HG03457 (cell line): ENCODE measurements at regions not wholly inside any gene's neighbourhood (a gene's known extent, or its start where the extent isn't known, plus 50 kb on each side); places are given as distances from the start of the nearest gene placed in this dataset.

ENCODE experiments used
- ATAC-seq: cut with Tn5 transposase; IDR thresholded peaks from one replicate; pipeline ENCODE4 v1.9.1; 2021; ENCODE audit warnings: moderate number of reproducible peaks; ENCODE audit not compliant: unreplicated experiment

DNA sequence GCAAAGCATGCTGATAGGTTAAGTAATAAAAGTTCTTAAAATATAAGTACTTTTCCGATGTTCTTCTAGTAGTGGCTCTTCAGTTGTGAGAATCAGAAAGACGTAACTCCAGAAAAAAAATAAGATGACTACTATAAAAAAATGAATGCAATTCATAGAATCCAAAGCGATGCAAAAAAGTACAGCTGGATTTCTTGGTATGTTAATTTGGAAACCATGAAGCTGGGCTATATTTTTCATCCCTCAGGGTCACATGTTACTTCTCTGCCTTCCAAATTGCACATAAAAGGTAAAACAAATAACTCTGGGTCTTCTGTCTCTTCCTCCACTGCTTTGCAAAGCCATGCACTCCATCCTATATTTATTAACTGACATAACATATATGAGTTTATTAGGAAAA is 843.9 kb upstream of the DPPA4 start:
- ATAC-seq, result no peak

DNA sequence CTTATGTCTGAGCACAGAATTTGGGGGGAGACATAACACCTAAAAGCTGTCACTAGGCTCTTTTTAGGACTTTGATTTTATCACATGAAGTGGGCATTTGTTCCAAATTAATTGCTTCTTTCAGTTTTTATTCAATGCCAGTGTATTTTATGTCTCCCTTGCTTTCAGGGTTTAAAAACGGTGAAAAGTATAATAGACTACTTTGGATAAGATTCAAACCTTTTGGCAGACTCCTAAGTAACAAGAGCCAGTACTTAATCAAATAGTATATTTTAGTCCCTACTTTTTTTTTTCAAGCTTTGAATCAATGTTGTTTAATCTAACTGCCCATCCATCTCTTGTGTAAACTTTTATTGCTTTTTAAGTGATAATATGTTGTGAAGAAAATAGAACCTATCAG is 847.2 kb upstream of the DPPA4 start:
- no peak for ATAC-seq

DNA sequence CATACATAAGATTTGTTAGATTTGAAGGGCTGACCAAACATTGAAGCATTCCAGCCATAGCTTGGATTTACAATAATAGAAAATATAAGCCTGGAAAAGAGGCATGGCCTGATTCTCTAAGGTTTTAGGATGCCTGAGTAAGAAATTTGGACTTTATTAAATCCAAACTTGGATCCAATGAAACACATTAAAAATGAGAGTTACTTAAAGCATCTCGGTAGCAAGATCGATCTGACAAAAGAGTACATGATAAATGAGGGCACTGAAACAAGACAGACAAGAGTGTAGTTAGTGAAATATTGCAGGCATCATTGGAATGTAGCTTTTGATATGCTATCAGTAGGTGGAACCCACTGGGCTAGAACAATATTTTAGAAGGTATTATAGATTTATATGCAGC is 855.7 kb upstream of the DPPA4 start:
- no peak for ATAC-seq

DNA sequence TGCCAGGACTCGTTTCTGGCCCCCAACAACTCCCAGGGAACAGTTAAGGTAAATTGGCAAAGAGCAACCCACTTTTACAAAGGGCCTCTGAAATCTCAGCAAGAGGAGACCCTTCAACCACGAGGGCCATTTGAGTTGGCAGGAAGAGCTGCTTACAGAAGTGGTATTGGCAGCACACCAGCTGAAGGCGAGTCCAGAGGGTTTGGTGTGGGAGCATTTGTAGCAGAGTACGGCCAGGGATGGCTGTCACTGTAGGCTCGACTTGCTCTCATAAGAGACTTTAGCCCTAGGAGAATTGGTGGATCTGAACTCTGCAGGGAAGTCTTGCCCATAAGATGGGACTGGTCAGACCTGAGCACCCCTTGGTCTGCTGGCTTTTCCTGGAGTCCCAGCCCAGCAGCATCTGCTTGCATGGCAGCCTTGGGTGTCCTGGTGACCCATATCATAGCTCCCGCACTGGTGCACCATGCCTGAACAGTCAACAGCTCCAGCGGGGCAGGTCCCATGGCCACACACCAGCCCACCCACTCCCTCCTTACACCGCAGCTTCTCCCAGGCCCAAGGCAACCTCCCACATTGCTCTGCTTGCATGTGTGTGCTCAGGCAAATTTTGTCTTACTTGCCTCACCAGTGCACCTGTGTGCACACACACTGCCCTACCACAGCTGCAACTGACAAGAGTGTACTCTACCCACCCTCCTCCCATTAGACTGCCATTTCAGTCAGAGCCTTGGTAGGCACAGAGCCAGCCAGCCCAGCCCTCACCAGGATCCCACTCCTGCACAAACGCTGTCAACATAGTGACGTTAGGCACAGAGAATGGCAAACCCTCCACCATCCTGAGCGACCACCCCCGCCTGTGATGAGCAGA is 861.6 kb upstream of the DPPA4 start:
- no peak for ATAC-seq

DNA sequence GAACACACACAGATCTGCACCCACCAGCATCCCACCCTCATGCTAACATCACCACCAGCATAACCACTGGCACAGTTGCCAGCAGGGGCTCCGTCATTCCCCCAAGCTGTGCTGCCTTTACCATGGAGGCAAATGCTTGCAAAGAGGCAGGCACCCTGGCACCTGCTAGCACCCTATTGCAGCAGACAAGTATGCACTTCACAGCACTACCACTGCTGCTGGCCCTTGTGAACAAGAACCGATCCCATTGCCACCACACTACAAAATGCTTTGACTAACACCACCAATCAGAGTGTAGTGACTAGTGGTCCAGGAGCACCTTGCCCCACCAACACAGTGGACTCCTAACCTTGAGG is 862.2 kb upstream of the DPPA4 start:
- ATAC-seq, result no peak

DNA sequence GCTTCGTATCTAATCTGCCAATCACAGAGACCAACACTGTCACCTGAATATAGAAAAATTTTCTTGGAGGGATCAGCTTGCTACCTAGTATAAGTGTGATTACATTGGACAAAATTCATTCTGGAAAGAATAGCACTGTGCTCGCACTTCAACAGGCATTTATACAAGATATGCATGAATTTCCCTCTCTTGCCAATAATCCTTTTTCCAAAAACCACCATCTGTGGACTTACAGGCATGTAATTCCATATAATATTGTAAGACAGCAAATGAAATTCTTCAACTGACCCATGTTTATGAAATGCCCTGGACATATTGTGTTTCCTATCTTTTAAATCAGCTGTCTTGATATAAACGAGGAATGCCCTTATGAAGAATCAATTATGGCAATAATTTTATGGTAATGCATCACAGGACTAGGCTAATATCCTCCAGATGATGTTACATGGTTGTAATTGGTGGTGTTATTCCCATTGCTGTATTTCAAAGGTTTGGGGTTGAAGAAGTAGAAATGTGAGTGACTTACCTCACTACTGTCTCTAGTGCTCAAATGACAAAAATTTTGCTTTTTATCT is 861.4 kb upstream of the NECTIN3 start:
- no peak for ATAC-seq

DNA sequence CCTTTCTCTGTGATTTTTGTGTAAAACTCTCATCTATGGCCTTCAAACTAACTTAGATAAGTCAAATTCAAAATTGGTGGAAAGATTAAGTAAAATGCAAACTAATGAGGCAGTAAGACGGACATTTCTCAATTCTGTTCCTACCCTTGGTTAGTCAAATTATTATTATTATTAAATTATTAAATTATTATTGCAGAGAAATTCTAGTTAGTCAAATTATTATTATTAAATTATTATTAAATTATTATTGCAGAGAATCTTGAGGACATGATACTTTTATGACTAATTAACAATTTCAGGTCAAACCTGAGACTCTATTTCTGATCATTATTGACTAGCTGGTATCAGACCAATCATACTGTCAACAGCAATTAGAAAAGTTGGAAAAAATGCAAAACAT is 845.0 kb upstream of the NECTIN3 start:
- no peak for ATAC-seq

DNA sequence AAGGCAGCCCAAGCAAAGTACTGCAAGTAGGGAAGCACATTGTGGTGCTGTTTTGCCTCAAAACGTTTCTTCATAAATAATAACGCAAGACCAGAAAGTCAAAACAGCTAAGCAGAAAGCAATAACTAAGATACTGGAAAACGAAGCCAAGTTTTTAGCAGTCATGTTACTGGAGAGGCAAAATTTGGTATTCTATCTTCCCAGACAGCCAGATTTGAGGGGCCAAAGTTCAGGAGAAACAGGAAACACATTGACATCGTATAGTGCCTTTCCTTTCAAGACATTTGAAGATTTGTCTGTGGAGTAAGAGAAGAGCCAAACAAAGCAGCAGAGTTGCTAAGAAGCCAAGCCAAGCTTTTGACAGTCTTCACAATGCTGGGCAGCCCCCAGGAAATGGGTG is 843.6 kb upstream of the NECTIN3 start:
- no peak for ATAC-seq

DNA sequence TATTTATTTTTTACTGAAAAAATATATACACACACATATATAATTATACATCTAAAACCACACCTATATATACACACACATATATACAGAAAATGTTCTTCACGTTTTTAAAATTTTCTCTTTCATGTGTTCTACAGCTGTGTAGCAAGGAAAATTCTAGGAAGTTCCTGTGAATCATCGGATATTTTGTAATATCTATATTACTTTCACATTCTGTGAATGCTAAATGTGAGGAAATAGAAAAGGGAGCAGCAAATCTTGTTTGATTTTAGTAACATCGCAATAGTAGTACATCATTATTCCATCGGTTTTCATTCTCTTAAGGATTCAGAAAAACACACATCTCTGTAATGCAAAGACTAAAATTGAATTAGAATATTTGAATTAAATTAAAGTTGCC is 836.8 kb upstream of the NECTIN3 start:
- ATAC-seq, result no peak

DNA sequence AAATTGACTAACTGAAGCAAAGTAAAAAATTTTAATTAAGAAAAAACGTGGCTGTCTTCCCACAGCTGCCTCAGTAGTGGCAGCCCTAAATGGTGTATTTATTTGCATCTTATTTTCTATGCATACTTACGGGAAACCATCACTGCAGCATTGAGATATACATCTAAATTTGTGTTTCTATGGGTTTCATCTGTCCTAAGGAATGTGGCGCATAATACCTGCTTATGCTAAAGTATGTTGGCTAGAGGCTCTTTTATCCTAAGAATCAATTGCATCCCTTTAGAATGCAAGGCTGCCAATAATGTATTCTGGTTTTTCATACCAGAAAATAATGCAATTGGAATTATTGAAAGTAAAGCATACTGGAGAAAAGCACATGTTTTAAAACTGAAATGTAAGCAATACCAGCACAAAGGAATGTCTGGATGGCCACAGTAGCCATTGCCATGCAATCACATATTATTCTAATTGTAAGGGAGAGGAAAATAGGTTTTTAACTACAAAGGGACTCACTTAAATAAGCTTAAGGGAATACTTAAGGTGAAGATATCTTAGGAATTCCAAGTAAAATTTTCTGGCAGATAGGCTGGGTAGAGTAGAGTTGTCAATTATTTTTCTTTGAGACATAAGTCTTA is 834.5 kb upstream of the NECTIN3 start:
- no peak for ATAC-seq

DNA sequence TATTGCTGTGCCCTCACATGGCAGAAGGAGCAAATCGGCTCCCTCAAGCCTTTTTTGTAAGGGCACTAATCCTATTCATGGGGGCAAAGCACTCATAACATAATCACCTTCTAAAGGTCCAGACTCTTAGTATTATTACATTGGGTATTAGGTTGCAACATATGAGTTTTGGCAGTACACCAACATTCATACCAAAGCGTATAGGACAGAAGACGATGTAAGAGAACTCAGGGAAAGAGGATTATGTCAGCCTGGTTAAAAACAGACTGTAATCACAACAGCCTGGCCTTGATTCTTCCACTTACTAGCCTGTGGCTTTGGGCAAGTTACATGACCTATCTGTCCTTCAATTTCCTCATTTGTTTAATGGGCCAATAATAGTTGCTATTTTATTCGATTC is 828.5 kb upstream of the NECTIN3 start:
- ATAC-seq, result no peak

DNA sequence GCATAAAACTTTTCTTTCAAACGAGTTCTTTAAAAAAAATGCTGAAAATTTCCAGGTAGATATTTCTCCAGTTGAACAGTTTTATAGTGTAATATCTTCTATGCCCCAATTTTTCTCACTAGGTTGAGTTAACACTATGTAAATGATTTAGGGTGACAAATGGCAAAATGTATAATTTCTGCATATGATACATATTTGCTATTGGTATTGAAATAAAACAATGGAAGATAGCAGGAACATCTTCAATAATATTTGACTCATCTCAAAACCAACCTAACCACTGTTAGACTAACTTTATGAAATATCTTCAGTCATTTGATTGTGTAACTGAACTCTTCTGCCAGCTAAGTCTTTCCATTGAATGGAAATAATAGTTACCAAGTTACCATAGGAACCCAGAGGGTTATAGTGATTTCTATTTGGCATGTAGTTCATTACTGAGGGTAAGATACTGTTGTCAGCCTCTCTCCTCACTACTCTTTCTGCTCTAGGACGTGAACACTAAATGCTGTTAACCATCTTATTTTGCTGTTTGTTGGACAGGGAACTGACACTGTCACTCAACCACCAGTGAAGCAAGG is 824.7 kb upstream of the NECTIN3 start:
- ATAC-seq, result no peak

DNA sequence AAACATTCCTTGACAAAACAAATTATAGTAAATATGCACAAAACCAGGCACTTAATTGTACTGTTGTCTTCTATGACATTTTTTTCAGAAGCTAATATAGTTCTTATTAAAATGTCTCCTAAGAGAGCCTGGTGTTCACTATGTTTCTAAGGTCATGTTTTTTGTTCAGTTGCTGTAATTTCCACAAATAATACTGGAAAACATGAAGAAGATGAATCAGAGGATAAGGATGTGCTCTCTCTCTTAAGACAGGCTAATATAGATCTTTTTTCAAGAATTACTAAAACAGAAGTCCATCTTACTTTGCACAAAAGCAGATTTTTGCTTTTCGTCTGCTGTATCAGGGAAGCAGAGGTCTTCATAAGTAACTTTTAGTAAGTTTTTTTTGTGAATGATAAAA is 823.0 kb upstream of the NECTIN3 start:
- ATAC-seq, result no peak

DNA sequence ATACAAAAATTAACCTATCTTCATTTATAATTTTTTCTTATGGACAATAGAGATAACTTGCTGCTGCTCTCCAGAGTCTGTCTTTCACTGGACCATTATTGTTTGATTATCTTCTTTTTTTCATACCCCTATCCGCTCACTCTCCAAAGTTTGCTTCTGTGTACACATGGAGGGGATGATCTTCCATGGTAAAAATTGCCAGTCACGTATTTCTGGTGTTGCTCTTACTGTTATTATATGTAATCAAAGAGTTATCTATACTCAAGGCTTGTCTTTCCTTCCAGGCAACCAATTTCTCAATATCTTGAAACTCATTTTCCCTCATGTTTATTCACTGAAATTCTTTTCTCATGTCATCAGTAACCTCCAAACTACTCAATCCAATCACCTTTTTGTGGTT is 817.8 kb upstream of the NECTIN3 start:
- no peak for ATAC-seq

DNA sequence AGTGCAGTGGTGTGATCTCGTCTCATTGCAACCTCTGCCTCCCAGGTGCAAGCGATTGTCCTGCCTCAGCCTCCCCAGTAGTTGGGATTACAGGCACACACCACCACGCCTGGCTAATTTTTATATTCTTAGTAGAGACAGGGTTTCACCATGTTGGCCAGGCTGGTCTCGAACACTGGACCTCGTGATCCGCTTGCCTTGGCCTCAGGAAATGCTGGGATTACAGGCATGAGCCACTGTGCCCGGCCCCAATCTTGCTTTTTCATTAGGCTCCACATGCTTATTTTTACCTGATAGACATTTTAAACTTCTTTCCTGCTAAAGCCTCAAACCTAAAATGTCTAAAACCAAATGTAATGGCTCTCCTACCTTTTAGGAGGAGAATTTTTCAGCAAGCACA is 817.0 kb upstream of the NECTIN3 start:
- no peak for ATAC-seq

DNA sequence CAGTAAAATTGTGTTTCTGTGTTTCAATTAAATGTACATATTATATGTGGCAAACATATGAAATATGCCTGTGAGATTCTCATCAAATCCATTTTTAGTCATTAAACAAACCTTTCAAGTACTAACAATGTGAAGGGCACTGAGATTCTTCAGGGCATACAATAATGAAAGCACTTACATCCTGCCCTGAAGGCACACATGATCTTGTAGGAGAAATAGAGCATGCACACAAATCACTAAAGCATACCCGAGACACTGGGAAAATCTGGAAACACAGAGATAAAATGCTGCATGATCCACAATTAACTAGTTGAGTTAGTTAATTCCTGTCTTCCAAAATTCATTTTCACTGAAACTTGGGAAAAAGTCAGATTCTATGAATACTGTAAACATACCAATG is 810.5 kb upstream of the NECTIN3 start:
- ATAC-seq, result no peak

DNA sequence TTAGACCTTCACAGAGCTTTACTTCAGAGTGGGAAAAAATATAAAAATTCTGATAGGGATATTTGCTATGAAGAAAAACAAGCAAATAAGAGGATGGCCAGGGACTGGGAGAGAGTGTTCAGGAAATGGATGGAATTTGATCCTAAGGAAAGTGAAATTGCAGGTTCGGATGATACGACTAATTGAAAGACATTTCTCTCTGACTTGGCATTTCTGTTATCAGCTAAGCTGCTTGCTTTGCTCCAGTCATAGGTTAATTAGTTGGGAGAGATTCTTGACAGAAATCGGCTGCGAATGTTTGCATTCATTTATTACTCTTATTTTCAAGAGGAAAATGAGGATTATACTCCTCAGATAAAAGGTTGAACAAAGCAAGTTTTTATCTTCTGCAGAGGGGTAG is 808.7 kb upstream of the NECTIN3 start:
- ATAC-seq, result no peak

DNA sequence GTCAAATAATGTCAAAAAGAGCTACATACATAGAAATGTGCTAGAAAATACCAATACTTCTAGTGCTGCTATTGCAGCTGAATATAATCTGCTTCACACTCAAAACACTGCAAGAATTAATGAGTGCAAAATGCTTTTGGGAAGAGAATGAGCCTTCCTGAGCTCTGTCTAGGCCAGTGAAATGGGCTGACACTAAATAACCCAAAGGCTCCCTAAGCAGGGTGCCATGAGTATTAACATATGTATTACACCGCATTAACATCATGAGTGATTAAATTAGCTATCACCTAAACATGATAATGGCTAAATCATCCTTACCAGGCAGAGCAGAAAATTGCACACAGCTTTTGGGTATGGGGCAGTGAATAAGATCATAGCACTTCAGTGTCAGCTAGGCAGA is 806.3 kb upstream of the NECTIN3 start:
- ATAC-seq, result no peak

DNA sequence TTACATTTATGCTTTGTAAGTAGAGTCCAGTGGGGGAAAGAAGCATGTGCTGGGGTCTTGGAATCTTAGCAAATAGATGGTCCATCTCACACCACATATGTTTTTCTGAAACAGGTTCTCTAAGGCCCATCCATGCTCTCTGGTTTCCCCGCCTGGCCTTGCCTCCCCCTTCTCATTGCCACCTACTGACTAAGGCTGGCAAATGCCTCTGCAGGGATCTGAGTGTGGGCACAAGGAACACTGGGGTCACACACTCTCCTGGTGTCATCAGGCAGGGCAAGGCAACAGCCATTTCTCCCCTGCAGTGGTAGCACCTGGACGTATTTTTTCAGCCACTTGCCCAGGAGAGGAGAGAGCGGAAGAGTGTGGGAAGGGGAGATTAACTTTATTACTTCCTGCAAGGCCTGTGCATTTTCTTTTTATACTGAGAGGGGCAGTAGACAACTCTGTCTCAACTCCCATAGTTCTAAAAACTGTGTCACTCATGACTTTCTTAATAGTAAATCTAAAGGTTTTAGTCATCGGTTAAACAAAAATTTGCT is 804.2 kb upstream of the NECTIN3 start:
- ATAC-seq, result no peak

DNA sequence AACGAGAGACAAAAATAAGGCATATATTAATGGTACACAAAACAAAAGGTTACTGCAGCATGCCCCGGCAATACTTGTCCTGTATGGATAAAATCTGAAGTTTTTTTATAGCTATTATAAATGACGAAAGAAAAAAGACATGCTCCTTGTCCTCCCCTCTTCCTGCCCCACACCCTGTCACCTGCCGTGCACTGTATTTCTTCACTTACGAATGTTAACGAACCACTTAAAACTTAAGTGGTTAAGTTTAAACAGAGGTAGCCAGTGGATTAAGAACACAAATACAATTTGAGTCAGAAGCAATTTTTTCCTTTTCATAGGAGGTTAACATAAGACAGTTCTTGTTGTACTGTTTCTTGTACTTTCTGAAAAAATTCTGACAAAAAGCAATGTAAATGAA is 799.1 kb upstream of the NECTIN3 start:
- no peak for ATAC-seq

DNA sequence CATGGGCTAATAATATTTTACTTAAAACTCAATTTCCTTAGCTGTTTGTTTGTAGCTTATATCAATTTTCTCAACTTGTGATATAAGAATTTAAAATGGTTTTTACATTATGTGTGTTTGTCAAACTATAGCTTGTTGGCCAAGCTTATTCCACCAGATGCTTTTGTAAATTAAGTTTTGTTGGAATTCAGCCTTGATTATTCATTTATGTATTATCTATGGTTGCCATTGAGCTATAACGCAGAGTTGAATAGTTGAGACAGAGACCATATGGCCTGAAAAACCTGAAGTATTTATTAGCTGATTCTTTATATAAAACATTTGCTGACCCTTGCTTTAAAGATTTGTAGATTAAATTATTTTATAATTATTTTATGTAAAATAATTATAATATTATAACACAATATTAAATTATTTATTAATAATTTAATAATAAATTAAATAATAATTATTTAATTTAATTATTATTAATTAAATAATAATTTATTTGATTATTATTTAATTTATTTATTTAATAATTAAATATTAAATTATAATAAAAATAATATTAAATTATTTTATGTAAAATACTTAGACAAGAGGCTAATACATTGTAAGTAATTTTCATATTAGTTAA is 779.6 kb upstream of the NECTIN3 start:
- ATAC-seq, result no peak
